H54 (cell line): ENCODE measurements at regions not wholly inside any gene's neighbourhood (a gene's known extent, or its start where the extent isn't known, plus 50 kb on each side); places are given as distances from the start of the nearest gene placed in this dataset.
A peak's percentile ranks its signal among the peaks of the same experiment; 100 is the strongest.

Experiments
- DNase-seq: peaks from one replicate; pipeline ENCODE4 v3.0.0; 2011; ENCODE audit warnings: low spot score, mixed read lengths; ENCODE audit not compliant: insufficient read length
- FAIRE-seq: peaks from 3 replicates; lab custom pipeline; 2011; peaks lifted over from hg19 to GRCh38; lab: Jason Lieb, UNC
- POLR2A ChIP-seq: IDR thresholded peaks from 2 replicates; pipeline ENCODE4 v1.6.1; 2011; ENCODE audit warnings: low read depth, mild to moderate bottlenecking, low read length

DNA sequence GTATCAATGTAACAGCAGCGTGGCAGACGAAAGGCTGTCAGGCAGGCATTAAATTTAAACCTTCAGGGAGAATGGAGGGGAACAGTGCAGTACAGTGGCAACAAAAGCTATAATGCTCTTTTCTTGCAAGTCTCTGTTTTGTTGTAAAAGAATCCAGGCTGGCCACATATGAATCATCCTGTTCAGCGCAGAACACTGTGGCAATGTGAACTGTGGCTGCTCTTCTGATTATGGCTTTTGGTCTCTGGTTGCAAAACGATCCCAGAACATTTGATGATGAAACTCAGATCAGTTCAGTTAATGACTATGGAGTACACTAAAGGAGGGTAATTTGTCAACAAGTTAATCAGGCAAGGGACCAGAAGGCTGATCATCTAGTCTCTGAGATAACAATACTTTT is 219.7 kb upstream of the SGO1 start:
- TF ChIP-seq POLR2A, result no peak
- DNase-seq, result no peak
- FAIRE-seq, result peak; percentile 67

DNA sequence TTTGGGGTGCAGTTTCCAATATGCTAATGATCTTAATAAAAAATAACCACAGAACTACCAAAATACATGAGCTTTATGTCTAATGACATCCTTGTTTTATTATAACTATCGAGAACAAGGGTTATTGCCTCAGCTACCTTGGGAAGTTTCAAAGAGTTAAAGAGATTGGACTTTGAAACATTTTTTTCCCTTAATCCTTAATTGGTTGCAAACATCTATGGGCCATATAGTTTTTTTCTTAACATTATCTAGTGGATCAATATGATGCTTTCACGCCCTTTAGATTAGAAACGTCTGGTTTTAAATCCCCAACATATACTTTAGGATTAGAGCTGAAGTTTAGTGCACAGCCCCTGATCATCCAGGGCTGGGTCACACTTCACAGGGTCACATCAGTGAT is 219.2 kb upstream of the SGO1 start:
- DNase-seq (no peak), FAIRE-seq (no peak)
- TF ChIP-seq POLR2A, result no peak

DNA sequence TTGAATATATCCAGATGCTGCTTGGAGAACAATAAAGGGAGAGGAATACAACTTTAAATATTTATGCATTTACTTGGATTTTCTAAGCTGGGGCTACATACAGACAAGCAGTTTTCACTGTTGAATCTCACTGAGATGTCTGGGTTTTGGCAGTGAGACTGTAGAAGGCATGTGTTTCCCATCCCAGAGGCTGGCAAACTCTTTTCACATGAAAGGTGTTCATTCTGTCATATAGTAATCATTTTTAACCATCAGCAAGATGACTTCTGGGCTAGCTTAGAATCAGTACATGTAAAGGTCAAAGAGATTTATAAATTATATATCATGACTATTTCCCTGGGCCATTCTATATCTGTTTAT is 218.7 kb upstream of the SGO1 start:
- no peak for DNase-seq
- no peak for TF ChIP-seq POLR2A
- no peak for FAIRE-seq

DNA sequence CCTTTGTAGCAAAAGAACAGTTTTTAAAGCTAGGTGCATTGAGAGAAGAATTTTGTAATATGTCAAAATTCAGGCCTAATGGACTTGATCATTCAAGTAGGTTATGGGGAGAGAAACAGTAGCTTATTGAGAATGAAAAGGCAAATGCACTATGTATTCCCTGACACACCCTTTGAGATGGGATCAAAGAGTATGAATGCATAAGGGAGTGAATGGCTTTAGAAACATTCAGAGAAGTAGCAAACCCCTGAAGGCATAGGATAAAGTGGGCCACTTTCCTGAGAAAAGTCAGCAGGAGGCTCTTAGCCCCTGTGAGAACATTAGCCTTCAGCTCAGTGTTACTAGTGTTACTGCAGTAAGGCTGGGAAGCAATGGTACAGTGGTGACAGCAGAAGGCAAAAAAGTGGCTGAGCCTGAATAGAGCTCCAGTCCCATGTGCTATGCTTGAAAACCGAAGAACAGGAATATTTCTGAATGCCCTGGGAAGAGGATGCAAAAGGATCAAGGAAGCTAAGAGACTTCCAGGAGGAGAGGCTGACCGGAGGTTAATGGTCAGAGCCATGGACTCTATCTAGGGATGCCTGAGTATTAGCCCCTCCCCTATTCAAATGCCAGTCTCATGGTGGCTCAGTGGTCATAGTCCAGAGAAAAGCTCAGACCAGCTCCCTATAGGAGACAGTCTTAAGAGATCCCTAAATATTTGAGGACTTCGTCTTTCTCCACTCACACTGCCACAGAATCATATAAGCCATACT is 218.2 kb upstream of the SGO1 start:
- FAIRE-seq (no peak), DNase-seq (no peak)
- no peak for TF ChIP-seq POLR2A

DNA sequence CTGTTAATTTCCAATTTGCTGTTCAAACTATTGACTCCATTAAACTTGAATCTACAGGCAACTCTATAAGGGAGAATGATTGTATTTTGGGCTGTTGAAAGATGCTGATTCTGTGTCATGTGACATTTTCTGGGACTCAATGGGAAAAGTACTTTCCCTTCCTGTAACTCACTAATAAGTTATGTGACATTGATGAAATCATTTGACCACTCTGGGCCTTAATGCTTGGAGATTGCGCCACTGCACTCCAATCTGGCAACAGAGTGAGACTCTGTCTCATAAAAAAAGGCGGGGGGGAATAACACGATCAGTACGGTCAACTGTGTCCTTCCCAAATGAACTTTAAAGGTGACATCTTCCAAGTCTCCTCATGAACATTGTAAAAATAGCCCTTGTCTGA is 215.2 kb upstream of the SGO1 start:
- no peak for DNase-seq
- no peak for FAIRE-seq
- TF ChIP-seq POLR2A, result no peak

DNA sequence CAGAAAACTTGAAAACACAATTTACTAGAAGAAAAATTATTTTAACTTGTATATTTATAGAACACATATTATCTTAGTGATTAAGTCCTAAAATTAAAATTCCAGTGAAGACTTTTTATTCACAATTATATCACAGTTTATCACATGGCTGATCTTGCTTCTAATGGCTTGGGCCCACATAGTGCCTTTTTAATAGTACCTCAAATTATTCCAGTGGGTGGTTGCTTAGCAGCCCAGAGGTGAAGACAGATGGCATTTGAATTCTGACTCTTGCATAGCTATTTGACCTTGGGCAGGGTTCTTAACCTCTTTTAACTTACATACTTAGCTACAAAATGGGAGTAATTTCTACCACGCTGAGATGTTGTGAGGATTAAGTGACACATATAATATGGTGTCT is 214.7 kb upstream of the SGO1 start:
- DNase-seq (no peak), FAIRE-seq (no peak)
- TF ChIP-seq POLR2A, result no peak

DNA sequence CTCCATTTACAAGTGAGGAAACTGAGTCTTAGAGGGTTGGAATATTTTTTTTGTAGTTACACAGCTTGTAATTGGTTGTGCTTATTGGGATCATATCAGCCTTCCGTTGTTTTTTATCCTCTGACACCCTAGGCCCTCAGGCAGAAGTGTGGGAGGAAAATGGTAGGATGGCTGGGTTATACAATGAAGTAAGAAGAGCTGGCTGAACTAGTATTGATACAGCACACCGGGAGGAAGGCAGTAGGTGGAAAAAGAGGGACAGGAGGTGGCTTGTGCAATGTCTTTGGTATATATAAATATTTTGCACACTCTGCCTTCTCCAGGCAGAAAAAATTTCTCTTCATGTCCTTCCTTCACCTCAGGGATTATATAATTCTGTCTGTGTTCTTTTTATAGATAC is 214.3 kb upstream of the SGO1 start:
- DNase-seq (no peak), FAIRE-seq (no peak)
- TF ChIP-seq POLR2A, result no peak

DNA sequence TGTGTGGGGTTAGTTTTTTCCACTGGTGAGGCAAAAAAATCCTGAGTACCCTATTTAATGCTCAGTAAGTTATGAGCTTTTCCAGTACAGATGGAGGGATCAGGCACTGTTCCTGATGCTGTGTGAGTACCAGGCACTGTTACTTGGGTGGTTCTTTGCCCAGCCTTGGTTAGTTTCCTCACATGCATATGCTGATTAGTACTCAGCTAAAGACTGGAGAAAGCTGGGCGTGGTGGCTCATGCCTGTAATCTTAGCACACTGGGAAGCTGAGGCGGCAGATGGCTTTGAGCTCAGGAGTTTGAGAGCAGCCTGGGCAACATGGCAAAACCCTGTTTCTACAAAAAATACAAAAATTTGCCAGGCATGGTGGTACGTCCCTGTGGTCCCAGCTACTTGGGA is 210.3 kb upstream of the SGO1 start:
- DNase-seq, result no peak
- FAIRE-seq, result no peak
- no peak for TF ChIP-seq POLR2A

DNA sequence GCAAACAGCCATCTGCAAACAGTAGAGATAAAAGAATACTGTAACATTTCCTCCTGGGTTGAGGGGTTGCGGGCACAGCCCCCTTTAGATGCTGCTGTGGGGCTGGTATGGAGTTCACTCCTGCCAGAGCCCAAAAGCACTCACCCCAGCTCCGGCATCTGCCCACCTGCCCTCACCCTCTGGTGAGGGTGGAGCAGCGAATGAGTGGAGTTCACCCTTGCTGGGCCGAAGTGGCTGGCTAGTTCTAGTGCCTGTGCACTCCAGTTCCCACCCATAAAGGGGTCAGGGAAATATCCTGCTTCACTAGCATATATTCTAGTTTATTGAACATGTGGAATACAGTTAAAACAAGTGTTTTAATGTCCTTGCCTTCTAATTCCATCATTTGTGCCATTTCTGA is 209.7 kb upstream of the SGO1 start:
- TF ChIP-seq POLR2A, result no peak
- FAIRE-seq, result no peak
- no peak for DNase-seq

DNA sequence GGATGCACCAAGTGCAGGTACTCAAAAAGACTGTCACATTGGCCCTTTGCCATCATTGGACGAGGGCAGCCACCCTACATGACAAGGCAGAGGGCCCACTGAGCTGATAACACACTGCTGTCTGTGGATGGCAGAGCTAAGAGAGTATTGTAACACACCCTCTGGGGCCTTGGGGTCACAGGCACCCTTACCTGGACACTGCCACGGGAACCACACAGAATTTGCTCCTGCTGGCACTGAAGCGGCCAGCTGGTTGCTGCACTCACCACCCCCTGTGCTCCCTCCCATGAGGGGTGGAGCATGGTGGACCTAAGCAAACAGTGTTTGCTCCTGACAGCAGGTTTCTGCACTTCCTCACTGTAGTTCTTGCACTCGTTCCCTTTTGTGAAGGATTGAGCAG is 208.2 kb upstream of the SGO1 start:
- FAIRE-seq (no peak), DNase-seq (no peak)
- TF ChIP-seq POLR2A, result no peak

DNA sequence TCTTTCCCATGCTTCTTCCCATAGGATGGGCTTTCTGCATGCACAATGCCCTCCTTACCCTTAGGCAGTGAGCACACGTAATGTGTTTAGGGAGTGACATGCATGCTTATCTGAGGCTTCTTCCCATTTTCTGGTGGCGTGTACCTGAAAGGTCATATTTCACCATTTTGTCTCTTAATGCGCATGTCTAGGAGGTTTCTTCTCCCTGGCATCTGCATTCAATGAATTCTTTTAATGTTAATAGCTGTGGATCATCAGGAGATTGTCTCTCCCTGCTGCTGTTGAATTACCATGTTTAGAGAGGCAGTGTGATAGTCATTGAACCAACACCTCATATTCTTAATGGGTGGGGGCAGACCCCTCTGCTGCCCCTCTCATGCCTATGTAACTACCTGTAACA is 205.6 kb upstream of the SGO1 start:
- FAIRE-seq, result no peak
- TF ChIP-seq POLR2A, result no peak
- no peak for DNase-seq

DNA sequence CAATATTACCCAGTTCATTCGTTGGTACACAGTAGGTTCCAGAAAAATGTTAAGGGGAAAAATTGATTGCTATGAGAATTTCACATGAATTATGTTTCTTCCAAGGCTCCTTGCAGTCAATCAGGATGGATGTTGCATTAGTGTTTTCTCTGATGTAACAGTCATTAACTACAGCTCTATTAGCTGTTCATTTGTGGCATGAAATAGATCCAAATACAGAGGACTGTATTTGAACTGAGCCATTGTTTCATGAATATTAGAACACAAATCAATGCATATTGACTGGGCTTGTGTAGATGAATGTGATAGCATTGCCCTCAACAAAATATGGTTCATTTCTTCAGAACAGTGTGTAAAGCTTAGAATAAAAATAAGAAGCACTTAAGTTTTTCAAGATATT is 203.0 kb upstream of the SGO1 start:
- no peak for DNase-seq
- no peak for FAIRE-seq
- no peak for TF ChIP-seq POLR2A

DNA sequence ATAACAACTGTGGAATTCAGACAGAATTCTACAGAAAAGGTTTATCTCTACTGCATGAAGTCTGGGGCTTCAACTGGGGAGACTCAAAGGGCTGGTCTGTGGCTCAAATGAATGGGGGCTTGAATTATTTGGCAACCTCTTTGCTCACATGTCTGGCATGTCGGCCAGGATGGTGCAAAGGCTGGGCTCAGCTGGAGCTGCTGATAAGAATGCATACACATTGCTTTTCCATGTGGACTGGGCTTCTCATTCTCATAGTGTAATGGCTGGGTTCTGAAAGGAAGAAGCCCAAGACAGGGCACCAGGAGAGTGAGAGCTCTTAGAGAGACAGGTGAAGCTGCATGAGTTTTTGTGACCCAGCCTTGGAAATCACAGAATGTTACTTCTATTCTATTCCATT is 194.3 kb upstream of the SGO1 start:
- FAIRE-seq (no peak), DNase-seq (no peak)
- TF ChIP-seq POLR2A, result no peak

DNA sequence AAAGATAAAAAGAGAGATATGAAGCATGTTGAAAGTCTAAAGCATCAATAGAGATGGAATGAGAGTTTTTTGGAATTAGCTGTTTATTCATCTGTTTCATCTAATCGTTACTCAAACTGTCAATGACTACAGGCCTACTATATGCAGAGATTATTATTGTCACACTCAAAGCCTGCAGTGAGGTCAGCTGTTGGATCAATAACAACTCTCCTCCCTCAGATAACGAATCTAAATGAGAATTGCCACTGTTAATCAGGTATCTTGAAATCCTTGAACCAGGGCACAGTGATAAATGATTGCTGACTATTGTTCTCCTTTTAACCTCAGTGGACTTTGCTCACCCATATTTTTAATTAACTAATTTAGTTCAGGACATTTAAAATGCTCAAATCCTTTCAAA is 192.3 kb upstream of the SGO1 start:
- no peak for TF ChIP-seq POLR2A
- no peak for FAIRE-seq
- DNase-seq, result no peak

DNA sequence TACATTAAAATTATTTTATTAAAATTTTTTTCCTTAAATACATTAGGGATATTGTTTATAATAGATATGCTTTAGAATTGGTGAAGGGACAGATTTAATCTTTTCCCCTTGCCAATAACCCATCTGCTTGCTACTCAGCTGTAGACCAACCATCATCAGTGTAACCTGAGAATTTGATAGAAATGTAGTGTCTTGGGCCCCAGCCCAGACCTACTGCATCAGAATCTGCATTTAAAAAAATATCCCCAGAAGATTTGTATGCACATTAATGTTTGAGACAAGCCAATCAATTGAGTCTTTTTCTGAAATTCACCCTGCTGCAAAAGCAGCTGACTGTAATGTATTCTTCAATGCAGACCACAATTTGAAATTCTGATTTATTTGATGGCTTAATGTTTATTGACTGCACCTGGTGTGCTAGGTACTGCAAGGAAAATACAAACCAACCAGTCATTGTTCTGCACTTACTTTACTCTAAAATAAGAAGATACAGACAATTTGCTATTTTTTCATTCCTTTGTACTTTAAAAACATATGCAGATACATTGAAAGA is 190.7 kb upstream of the SGO1 start:
- no peak for FAIRE-seq
- DNase-seq, result no peak
- no peak for TF ChIP-seq POLR2A
